CD14-positive monocyte (primary cell): ENCODE measurements at regions not wholly inside any gene's neighbourhood (a gene's known extent, or its start where the extent isn't known, plus 50 kb on each side); places are given as distances from the start of the nearest gene placed in this dataset.
A peak's percentile ranks its signal among the peaks of the same experiment; 100 is the strongest.
"Not testable (repeated sequence)": the region's sequence is repeated elsewhere in the genome, so short reads cannot be mapped to it uniquely, and the experiment has no call there.

Experiments
- DNase-seq, 3 donors: peaks; one replicate each; pipeline ENCODE4 v3.0.0-alpha.2; 2011 to 2022
- H2AFZ ChIP-seq: 2 replicates; pipeline ENCODE4 v1.6.0; 2012; ENCODE audit warnings: mild to moderate bottlenecking, low read depth, low read length, inconsistent platforms; ENCODE audit not compliant: insufficient read depth, poor library complexity, severe bottlenecking
- H3K27ac ChIP-seq, 2 donors: 1 replicate in 1 of 2; 2 replicates in 1 of 2; pipeline ENCODE4 v1.5.1; 2012 to 2013; ENCODE audit warnings: low read length in 2 of 2, control low read depth in 1 of 2, inconsistent platforms in 1 of 2, low read depth in 1 of 2, mild to moderate bottlenecking in 1 of 2
- H3K27me3 ChIP-seq, 2 donors: one replicate each; pipeline versions ENCODE4 v1.6.0 to v1.6.1; 2011 to 2013; ENCODE audit warnings: low read length in 2 of 2; ENCODE audit not compliant: control insufficient read depth in 2 of 2, insufficient read depth in 2 of 2
- H3K36me3 ChIP-seq, 2 donors: replicated peaks in 1 of 2; 1 replicate in 1 of 2; 2 replicates in 1 of 2; pipeline versions ENCODE4 v1.5.1 to v1.6.1; 2012 to 2013; ENCODE audit warnings: low read length in 2 of 2, control low read depth in 1 of 2, inconsistent platforms in 1 of 2, mild to moderate bottlenecking in 1 of 2; ENCODE audit not compliant: insufficient read depth in 2 of 2, control insufficient read depth in 1 of 2
- H3K4me1 ChIP-seq, 2 donors: 1 replicate in 1 of 2; 2 replicates in 1 of 2; pipeline versions ENCODE4 v1.5.1 to v1.6.1; 2012 to 2013; ENCODE audit warnings: low read length in 2 of 2, control low read depth in 1 of 2, inconsistent platforms in 1 of 2, mild to moderate bottlenecking in 1 of 2, moderate library complexity in 1 of 2; ENCODE audit not compliant: insufficient read depth in 2 of 2, control insufficient read depth in 1 of 2
- H3K4me2 ChIP-seq: replicated peaks from 2 replicates; pipeline ENCODE3; 2012; ENCODE audit warnings: low read length, moderate library complexity, mild to moderate bottlenecking; ENCODE audit not compliant: poor library complexity, severe bottlenecking; ENCODE audit errors: extremely low read depth
- H3K4me3 ChIP-seq, 3 experiments: fragments of 200-600 bp in 1 of 3; sonication (generic) in 1 of 3; replicated peaks in 1 of 3; 1 replicate in 2 of 3; 2 replicates in 1 of 3; pipeline ENCODE4 v1.5.1; 2011 to 2013; ENCODE audit warnings: low read length in 3 of 3, mild to moderate bottlenecking in 3 of 3, control low read depth in 2 of 3, low read depth in 2 of 3, inconsistent platforms in 1 of 3, moderate library complexity in 1 of 3
- H3K79me2 ChIP-seq: 2 replicates; pipeline ENCODE4 v1.6.0; 2012; ENCODE audit warnings: mild to moderate bottlenecking, control low read depth, inconsistent platforms, low read length, moderate library complexity; ENCODE audit not compliant: insufficient read depth
- H3K9ac ChIP-seq: 2 replicates; pipeline ENCODE4 v1.6.0; 2017; ENCODE audit warnings: low read length, mild to moderate bottlenecking; ENCODE audit not compliant: insufficient read depth, poor library complexity, severe bottlenecking
- H3K9me3 ChIP-seq, 2 donors: replicated peaks in 1 of 2; 1 replicate in 1 of 2; 2 replicates in 1 of 2; pipeline versions ENCODE4 v1.5.1 to v1.6.1; 2012 to 2013; ENCODE audit warnings: low read length in 2 of 2, control low read depth in 1 of 2; ENCODE audit not compliant: control insufficient read depth in 1 of 2, insufficient read depth in 1 of 2
- H4K20me1 ChIP-seq: 2 replicates; pipeline ENCODE4 v1.6.0; 2012; ENCODE audit warnings: mild to moderate bottlenecking, low read length, control low read depth, moderate library complexity; ENCODE audit not compliant: insufficient read depth
- H3K27ac Mint-ChIP-seq, 7 donors: one replicate each; pipeline ENCODE4 v1.8.0; 2020; ENCODE audit warnings: mild to moderate bottlenecking in 7 of 7, mixed read lengths in 7 of 7, moderate library complexity in 6 of 7, inconsistent platforms in 2 of 7
- H3K27me3 Mint-ChIP-seq, 3 donors: one replicate each; pipeline ENCODE4 v1.8.0; 2021 to 2022; ENCODE audit warnings: low read depth in 3 of 3, mild to moderate bottlenecking in 3 of 3, mixed read lengths in 3 of 3, moderate library complexity in 3 of 3, inconsistent platforms in 1 of 3
- H3K36me3 Mint-ChIP-seq, 2 donors: one replicate each; pipeline ENCODE4 v1.8.0; 2020; ENCODE audit warnings: mixed read lengths in 2 of 2, inconsistent platforms in 1 of 2, mild to moderate bottlenecking in 1 of 2
- H3K4me1 Mint-ChIP-seq: one replicate; pipeline ENCODE4 v1.8.0; 2020; ENCODE audit warnings: mild to moderate bottlenecking, mixed read lengths
- H3K4me3 Mint-ChIP-seq, 2 donors: one replicate each; pipeline ENCODE4 v1.8.0; 2020; ENCODE audit warnings: mild to moderate bottlenecking in 2 of 2, mixed read lengths in 2 of 2, moderate library complexity in 1 of 2
- H3K9me3 Mint-ChIP-seq, 7 donors: one replicate each; pipeline ENCODE4 v1.8.0; 2020 to 2022; ENCODE audit warnings: mixed read lengths in 7 of 7, mild to moderate bottlenecking in 6 of 7, moderate library complexity in 6 of 7, inconsistent platforms in 2 of 7
- CTCF ChIP-seq: fragments of 200-600 bp; IDR thresholded peaks from one replicate; pipeline ENCODE4 v1.8.0; 2022; ENCODE audit warnings: antibody characterized with exemption, mild to moderate bottlenecking
- WGBS: methylation state at CpG from one replicate; pipeline ENCODE4 v1.1.5; 2013; ENCODE audit warnings: missing lambda C conversion rate; ENCODE audit not compliant: insufficient coverage; 5-methylcytosine and 5-hydroxymethylcytosine counted together
- intact Hi-C, 2 donors: fragments of 100-400 bp; cut with micrococcal nuclease; formaldehyde crosslinking; loops; one replicate each; pipeline versions ENCODE4 v1.15.0 to v1.15.1; 2023

- Mint-ChIP-seq H3K4me1 (peaks cover 58% of the 10 kb centered on the region), H3K9me3 (peaks cover 0 to 5% (median 1%) of the 10 kb centered on the region in 7 donors), H3K27me3 (peaks cover 2 to 3% (median 3%) of the 10 kb centered on the region in 3 donors), H3K36me3 (no peaks in the 10 kb centered on the region), H3K4me3 (peak overlapping the region in 1 of 2 donors; percentile 21), H3K27ac (peak overlapping the region; percentile 24 to 91 (median 74))
- Histone ChIP-seq H3K4me1 (peaks cover 48 to 54% of the 10 kb centered on the region in 2 donors), H4K20me1 (no peaks in the 10 kb centered on the region), H3K9me3 (peaks cover 0 to 3% of the 10 kb centered on the region in 2 donors), H3K36me3 (no peaks in the 10 kb centered on the region), H2AFZ (peak overlapping the region; percentile 36), H3K27ac (peak overlapping the region in 1 of 2 donors; percentile 57), H3K4me3 (no peak overlapping the region), H3K79me2 (no peaks in the 10 kb centered on the region), H3K9ac (no peak overlapping the region), H3K4me2 (peak overlapping the region; percentile 16), H3K27me3 (no peaks in the 10 kb centered on the region)
- intact Hi-C loops, result no loop called here
- WGBS, result 57% methylated on average over 5 of the region's 7 CpGs
- TF ChIP-seq CTCF, result no peak
- peak in 2 of 3 donors; percentile 11 to 21 for DNase-seq
These were observed 68.9 kb upstream of the ARL8B start for GRCh38 chr3:5053021-5053831.

GRCh38 chr3:5054098-5054497 lies 68.0 kb upstream of the ARL8B start:
- Histone ChIP-seq H3K4me3 (no peak overlapping the region), H3K4me1 (peaks cover 48 to 54% of the 10 kb centered on the region in 2 donors), H3K36me3 (no peaks in the 10 kb centered on the region), H3K27me3 (no peaks in the 10 kb centered on the region), H3K27ac (peak overlapping the region in 1 of 2 donors; percentile 57), H4K20me1 (no peaks in the 10 kb centered on the region), H3K79me2 (no peaks in the 10 kb centered on the region), H3K9me3 (no peaks in the 10 kb centered on the region), H2AFZ (no peak overlapping the region), H3K4me2 (peak overlapping the region; percentile 16), H3K9ac (no peak overlapping the region)
- DNase-seq, result peak in 2 of 3 donors; percentile 40 to 44
- no peak for TF ChIP-seq CTCF
- peak overlapping the region in 1 of 2 donors; percentile 46 for H3K4me3 Mint-ChIP-seq
- H3K4me1 Mint-ChIP-seq, result peaks cover 58% of the 10 kb centered on the region
- no peaks in the 10 kb centered on the region for H3K9me3 Mint-ChIP-seq
- H3K27me3 Mint-ChIP-seq, result peaks cover 2 to 3% (median 2%) of the 10 kb centered on the region in 3 donors
- 21% methylated on average over 3 of the region's 4 CpGs for WGBS
- peak overlapping the region; percentile 65 to 91 (median 83) for H3K27ac Mint-ChIP-seq
- H3K36me3 Mint-ChIP-seq, result no peaks in the 10 kb centered on the region
- intact Hi-C loops, result no loop called here

- Mint-ChIP-seq H3K4me1 (peaks cover 60% of the 10 kb centered on the region), H3K27ac (peak overlapping the region; percentile 63 to 85 (median 83))
- H3K79me2 ChIP-seq, intact Hi-C loops, H3K36me3 Mint-ChIP-seq, H4K20me1 ChIP-seq, H3K27me3 Mint-ChIP-seq, H3K36me3 ChIP-seq, H3K9ac ChIP-seq, H3K4me3 Mint-ChIP-seq, H3K9me3 Mint-ChIP-seq, H3K9me3 ChIP-seq, H2AFZ ChIP-seq, H3K27me3 ChIP-seq, DNase-seq, H3K4me3 ChIP-seq: not testable (repeated sequence)
- 80% methylated on average over 3 of the region's 6 CpGs for WGBS
- H3K27ac ChIP-seq, result peak overlapping the region in 1 of 2 donors; percentile 57
- H3K4me2 ChIP-seq, result peak overlapping the region; percentile 16
- H3K4me1 ChIP-seq, result peaks cover 48 to 54% of the 10 kb centered on the region in 2 donors
These were observed 67.5 kb upstream of the ARL8B start for GRCh38 chr3:5054579-5054978.
